Spleen (tissue), 11 donors: ENCODE measurements at regions not wholly inside any gene's neighbourhood (a gene's known extent, or its start where the extent isn't known, plus 50 kb on each side); places are given as distances from the start of the nearest gene placed in this dataset.

ENCODE experiments used
- DNase-seq: peaks from one replicate; pipeline ENCODE4 v3.0.0-alpha.2; 2020
- H3K27ac ChIP-seq, 8 donors: fragments of 200-600 bp; sonication (generic) in 7 of 8; 1 replicate in 4 of 8; 2 replicates in 4 of 8; pipeline versions ENCODE4 v1.5.0 to v1.8.0; 2016 to 2021; ENCODE audit warnings: inconsistent platforms in 4 of 8, mild to moderate bottlenecking in 4 of 8, moderate library complexity in 1 of 8
- H3K27me3 ChIP-seq, 7 donors: fragments of 200-600 bp; sonication (generic) in 6 of 7; replicated peaks in 1 of 7; 1 replicate in 4 of 7; 2 replicates in 3 of 7; pipeline versions ENCODE4 v1.5.0 to v1.8.0; 2016 to 2021; ENCODE audit warnings: inconsistent platforms in 3 of 7, mild to moderate bottlenecking in 1 of 7
- H3K36me3 ChIP-seq, 6 donors: fragments of 200-600 bp; sonication (generic) in 5 of 6; 1 replicate in 4 of 6; 2 replicates in 2 of 6; pipeline versions ENCODE4 v1.5.0 to v1.8.0; 2016 to 2021; ENCODE audit warnings: inconsistent platforms in 2 of 6
- H3K4me1 ChIP-seq, 6 donors: fragments of 200-600 bp; sonication (generic) in 5 of 6; 1 replicate in 3 of 6; 2 replicates in 3 of 6; pipeline versions ENCODE4 v1.5.0 to v1.8.0; 2016 to 2021; ENCODE audit warnings: inconsistent platforms in 3 of 6
- H3K4me3 ChIP-seq, 8 donors: fragments of 200-600 bp; sonication (generic) in 7 of 8; 1 replicate in 4 of 8; 2 replicates in 4 of 8; pipeline versions ENCODE4 v1.5.0 to v1.8.0; 2016 to 2021; ENCODE audit warnings: inconsistent platforms in 4 of 8, mild to moderate bottlenecking in 4 of 8, moderate library complexity in 2 of 8
- H3K9me3 ChIP-seq, 8 donors: fragments of 200-600 bp; sonication (generic) in 7 of 8; 1 replicate in 4 of 8; 2 replicates in 4 of 8; pipeline versions ENCODE4 v1.5.0 to v1.8.0; 2016 to 2021; ENCODE audit warnings: inconsistent platforms in 4 of 8
- POLR2A ChIP-seq, 3 donors: fragments of 450-650 bp; IDR thresholded peaks; one replicate each; pipeline ENCODE4 v1.5.1; 2017; ENCODE audit warnings: antibody characterized with exemption in 3 of 3, mild to moderate bottlenecking in 1 of 3
- POLR2AphosphoS5 ChIP-seq, 3 donors: sonication (generic); formaldehyde crosslinking; IDR thresholded peaks; one replicate each; pipeline ENCODE4 v1.5.1; 2017; ENCODE audit warnings: antibody characterized with exemption in 3 of 3
- WGBS, 5 donors: extraction: QIAGEN DNeasy Blood & Tissue Kit in 3 of 5; methylation state at CpG; one replicate each; pipeline versions ENCODE4 v1.1.5 to v1.1.7; 2013 to 2018; 5-methylcytosine and 5-hydroxymethylcytosine counted together
- intact Hi-C: fragments of 100-400 bp; cut with DNase I; formaldehyde crosslinking; loops from one replicate; pipeline ENCODE4 v1.15.0; 2023; ENCODE audit warnings: low total_unique reads
- TF ChIP-seq, protein P1 (sequence below), 11 experiments: fragments of 200-600 bp in 7 of 11; fragments of 450-650 bp in 4 of 11; sonication (generic) in 4 of 11; IDR thresholded peaks in 8 of 11; conservative IDR thresholded peaks in 3 of 11; 1 replicate in 7 of 11; 2 replicates in 4 of 11; pipeline versions ENCODE4 v1.4.0 to v1.8.0; 2016 to 2021; ENCODE audit warnings: antibody characterized with exemption in 11 of 11, inconsistent platforms in 4 of 11, mild to moderate bottlenecking in 1 of 11
- donor health status: healthy with polysubstance abuse.
- donor health status: DM: no; HTN: no; CAD: no; lungs with moderate emphysema.
- donor health status: DM: no; HTN: no; CAD: no.
- donor health status: Bipolar disorder and iron deficiency.
- donor health status: healthy.
- donor health status: DM: no; HTN: no; CAD: no.
- donor health status: DM: yes; HTN: yes; CAD: no.

DNA sequence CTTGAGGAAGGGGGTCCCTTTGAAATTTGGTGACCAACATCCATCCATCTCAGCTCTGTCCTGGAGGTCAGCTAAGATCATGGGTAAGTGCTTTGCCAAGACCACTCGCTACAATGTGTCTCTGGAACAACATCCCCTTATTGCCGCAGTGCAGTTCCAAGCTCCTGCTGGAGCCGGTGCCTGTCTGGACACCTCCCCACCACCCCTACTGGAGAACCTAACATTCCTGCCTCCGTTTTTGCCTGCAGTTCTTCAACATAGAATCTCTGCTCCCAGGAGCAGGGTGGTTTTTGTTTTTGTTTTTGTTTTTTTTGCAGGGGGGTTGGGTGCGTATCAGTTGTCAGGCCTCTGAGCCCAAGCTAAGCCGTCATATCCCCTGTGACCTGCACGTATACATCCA lies 51.2 kb upstream of the FXYD4 start:
- Histone ChIP-seq H3K9me3 (no peaks in the 10 kb centered on the region), H3K4me1 (peaks cover 5 to 15% (median 12%) of the 10 kb centered on the region in 6 donors), H3K36me3 (no peaks in the 10 kb centered on the region), H3K4me3 (no peak overlapping the region), H3K27ac (no peak overlapping the region), H3K27me3 (peaks cover 0 to 39% (median 0%) of the 10 kb centered on the region in 7 donors)
- DNase-seq, result peak; percentile 35
- WGBS, 5 donors, result 81 to 94% (median 88%) methylated on average over 7 of the region's 7 CpGs
- intact Hi-C loops, result no loop called here
- TF ChIP-seq, protein P1, sequence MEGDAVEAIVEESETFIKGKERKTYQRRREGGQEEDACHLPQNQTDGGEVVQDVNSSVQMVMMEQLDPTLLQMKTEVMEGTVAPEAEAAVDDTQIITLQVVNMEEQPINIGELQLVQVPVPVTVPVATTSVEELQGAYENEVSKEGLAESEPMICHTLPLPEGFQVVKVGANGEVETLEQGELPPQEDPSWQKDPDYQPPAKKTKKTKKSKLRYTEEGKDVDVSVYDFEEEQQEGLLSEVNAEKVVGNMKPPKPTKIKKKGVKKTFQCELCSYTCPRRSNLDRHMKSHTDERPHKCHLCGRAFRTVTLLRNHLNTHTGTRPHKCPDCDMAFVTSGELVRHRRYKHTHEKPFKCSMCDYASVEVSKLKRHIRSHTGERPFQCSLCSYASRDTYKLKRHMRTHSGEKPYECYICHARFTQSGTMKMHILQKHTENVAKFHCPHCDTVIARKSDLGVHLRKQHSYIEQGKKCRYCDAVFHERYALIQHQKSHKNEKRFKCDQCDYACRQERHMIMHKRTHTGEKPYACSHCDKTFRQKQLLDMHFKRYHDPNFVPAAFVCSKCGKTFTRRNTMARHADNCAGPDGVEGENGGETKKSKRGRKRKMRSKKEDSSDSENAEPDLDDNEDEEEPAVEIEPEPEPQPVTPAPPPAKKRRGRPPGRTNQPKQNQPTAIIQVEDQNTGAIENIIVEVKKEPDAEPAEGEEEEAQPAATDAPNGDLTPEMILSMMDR (IDR thresholded peaks at IDR 0.05 in 8 of 11, conservative IDR thresholded peaks at IDR 0.05 in 3 of 11), result no peak
- TF ChIP-seq POLR2AphosphoS5 (IDR thresholded peaks at IDR 0.05) (no peak), POLR2A (IDR thresholded peaks at IDR 0.05) (no peak)

DNA sequence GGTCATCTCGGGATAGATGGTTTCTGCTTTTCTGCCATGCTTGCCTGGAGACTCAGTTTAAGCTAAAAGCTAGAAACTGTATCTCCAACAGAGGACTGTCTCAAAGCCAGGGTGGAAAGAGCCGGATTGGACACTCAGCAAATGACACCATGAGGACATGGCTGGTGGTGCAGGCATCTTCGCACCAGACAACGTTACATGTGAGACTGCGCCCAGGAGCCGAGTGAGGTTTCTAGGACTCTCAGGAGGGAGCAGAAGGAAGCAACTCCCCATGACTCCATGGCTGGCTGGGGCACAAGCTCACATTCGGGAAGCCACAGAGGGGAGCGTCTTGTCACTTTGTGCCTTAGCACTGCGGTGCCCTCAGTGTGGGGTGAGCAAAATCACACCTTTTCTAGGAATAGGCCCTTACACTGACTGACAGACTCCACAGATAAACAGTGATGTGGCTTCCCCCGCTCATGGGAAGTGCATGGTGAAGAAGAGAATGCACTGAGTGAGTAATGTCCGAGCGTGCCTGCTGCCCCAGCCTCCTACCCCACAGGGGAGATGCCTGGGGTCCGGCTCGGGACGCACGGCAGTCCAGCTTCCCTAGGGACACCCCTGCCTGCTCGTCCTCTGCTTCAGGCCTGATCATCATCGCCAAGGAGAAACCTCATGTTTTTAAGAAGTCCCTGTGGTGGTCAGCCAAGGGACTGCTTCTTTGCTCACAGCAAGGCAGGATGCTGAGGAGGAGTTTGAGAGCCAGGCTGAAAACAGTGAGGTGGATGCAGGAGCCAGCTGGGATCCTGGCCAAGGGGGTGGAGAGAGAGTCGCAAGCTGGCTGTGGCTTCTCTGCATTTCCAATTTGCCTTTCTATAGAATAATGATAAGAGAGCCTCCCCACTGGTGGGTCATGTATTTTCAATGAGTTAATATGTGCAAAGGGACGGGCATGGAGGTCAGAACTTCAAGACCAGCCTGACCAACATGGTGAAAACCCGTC lies 52.2 kb upstream of the FXYD4 start:
- TF ChIP-seq POLR2A (IDR thresholded peaks at IDR 0.05) (no peak), POLR2AphosphoS5 (IDR thresholded peaks at IDR 0.05) (no peak)
- TF ChIP-seq, protein P1 (IDR thresholded peaks at IDR 0.05 in 8 of 11, conservative IDR thresholded peaks at IDR 0.05 in 3 of 11), result no peak
- DNase-seq, result peak; percentile 69
- peaks cover 5 to 15% (median 12%) of the 10 kb centered on the region in 6 donors for H3K4me1 ChIP-seq

GRCh38 chr10:43318456-43318855 lies 51.6 kb upstream of the RASGEF1A start:
- TF ChIP-seq POLR2A (IDR thresholded peaks at IDR 0.05), result no peak
- TF ChIP-seq, protein P1 (IDR thresholded peaks at IDR 0.05 in 8 of 11, conservative IDR thresholded peaks at IDR 0.05 in 3 of 11), result no peak
- no peak for TF ChIP-seq POLR2AphosphoS5 (IDR thresholded peaks at IDR 0.05)
- Histone ChIP-seq H3K4me3 (no peak overlapping the region), H3K27me3 (peaks cover 0 to 35% (median 0%) of the 10 kb centered on the region in 7 donors), H3K4me1 (peaks cover 5 to 15% (median 12%) of the 10 kb centered on the region in 6 donors), H3K36me3 (no peaks in the 10 kb centered on the region), H3K27ac (no peak overlapping the region), H3K9me3 (no peaks in the 10 kb centered on the region)
- 76 to 84% (median 82%) methylated on average over 7 of the region's 7 CpGs for WGBS, 5 donors
- peak; percentile 30 for DNase-seq
- intact Hi-C loops, result no loop called here

More for the DNA sequence above, 52.2 kb upstream of the FXYD4 start:
- H3K36me3 ChIP-seq, result no peaks in the 10 kb centered on the region
- intact Hi-C loops, result no loop called here
- no peaks in the 10 kb centered on the region for H3K9me3 ChIP-seq
- no peak overlapping the region for H3K27ac ChIP-seq
- H3K4me3 ChIP-seq, result no peak overlapping the region
- WGBS, 5 donors, result 78 to 87% (median 79%) methylated on average over 20 to 21 of the region's 21 CpGs
- H3K27me3 ChIP-seq, result peaks cover 0 to 39% (median 0%) of the 10 kb centered on the region in 7 donors

- Histone ChIP-seq H3K9me3 (no peaks in the 10 kb centered on the region), H3K36me3 (no peaks in the 10 kb centered on the region), H3K27ac (no peak overlapping the region), H3K4me3 (no peak overlapping the region), H3K4me1 (peaks cover 0 to 6% (median 3%) of the 10 kb centered on the region in 6 donors), H3K27me3 (peaks cover 0 to 25% (median 0%) of the 10 kb centered on the region in 7 donors)
- DNase-seq, result peak; percentile 46
- intact Hi-C loops, result no loop called here
- no peak for TF ChIP-seq POLR2AphosphoS5 (IDR thresholded peaks at IDR 0.05)
- no peak for TF ChIP-seq POLR2A (IDR thresholded peaks at IDR 0.05)
- TF ChIP-seq, protein P1 (IDR thresholded peaks at IDR 0.05 in 8 of 11, conservative IDR thresholded peaks at IDR 0.05 in 3 of 11), result no peak
- 83 to 91% (median 87%) methylated on average over 9 of the region's 9 CpGs for WGBS, 5 donors
Measured at GRCh38 chr10:43317422-43317821, 50.6 kb upstream of the RASGEF1A start.
